Panc1 (cell line): ENCODE measurements at regions not wholly inside any gene's neighbourhood (a gene's known extent, or its start where the extent isn't known, plus 50 kb on each side); places are given as distances from the start of the nearest gene placed in this dataset.

Experiments
- ATAC-seq: fragments of 200-7000 bp; cut with Tn5 transposase; 2 replicates; pipeline ENCODE4 v1.9.1; 2020; ENCODE audit warnings: mild to moderate bottlenecking, moderate library complexity
- BruUV-seq: library from RNA; stranded (reverse); fragments of 400-500 nt; replicated peaks from 2 replicates; lab custom pipeline; 2021; lab: Mats Ljungman, UMichigan
- CTCF ChIA-PET: fragments of 300-600 bp; sonication (Branson Sonifier 250); formaldehyde crosslinking; loops from one replicate; lab custom pipeline; 2022; ENCODE audit warnings: antibody characterized with exemption; lab: Charles Lee
- POLR2A ChIA-PET: fragments of 300-600 bp; sonication (Branson Sonifier 250); formaldehyde crosslinking; loops from one replicate; lab custom pipeline; 2022; ENCODE audit warnings: antibody characterized with exemption; lab: Charles Lee
- DNase-seq: peaks from one replicate; pipeline ENCODE4 v3.0.0-alpha.2; 2010; ENCODE audit warnings: low read depth, low spot score
- H3K27ac ChIP-seq: 2 replicates; pipeline ENCODE4 v1.5.1; 2011; ENCODE audit warnings: mild to moderate bottlenecking, low read length, inconsistent platforms
- H3K27me3 ChIP-seq: fragments of 200-500 bp; sonication (Bioruptor generic); 2 replicates; pipeline ENCODE4 v1.6.0; 2014; ENCODE audit warnings: low read length, inconsistent platforms; ENCODE audit not compliant: control insufficient read depth, insufficient read depth
- H3K36me3 ChIP-seq: fragments of 200-500 bp; sonication (Bioruptor generic); 2 replicates; pipeline ENCODE4 v1.5.1; 2014; ENCODE audit warnings: inconsistent platforms, mild to moderate bottlenecking, low read length, moderate library complexity; ENCODE audit not compliant: control insufficient read depth, insufficient read depth
- H3K4me1 ChIP-seq: 2 replicates; pipeline ENCODE4 v1.5.1; 2011; ENCODE audit warnings: inconsistent platforms, mild to moderate bottlenecking, low read length, moderate library complexity; ENCODE audit not compliant: control insufficient read depth, insufficient read depth
- H3K4me3 ChIP-seq, 2 experiments: 2 replicates each; pipeline ENCODE4 v1.5.1; 2011 to 2012; ENCODE audit warnings: low read depth in 2 of 2, low read length in 2 of 2, mild to moderate bottlenecking in 2 of 2, inconsistent platforms in 1 of 2, moderate library complexity in 1 of 2
- H3K9me3 ChIP-seq: fragments of 200-500 bp; sonication (Bioruptor generic); 2 replicates; pipeline ENCODE4 v1.5.1; 2014; ENCODE audit warnings: low read depth, mild to moderate bottlenecking, inconsistent platforms, low read length, moderate library complexity; ENCODE audit not compliant: control insufficient read depth, insufficient read depth
- CTCF ChIP-seq: fragments of 450-650 bp; IDR thresholded peaks from 2 replicates; pipeline ENCODE4 v1.5.1; 2017; ENCODE audit warnings: mild to moderate bottlenecking
- POLR2AphosphoS5 ChIP-seq: IDR thresholded peaks from 2 replicates; pipeline ENCODE4 v1.6.1; 2012; ENCODE audit warnings: mild to moderate bottlenecking, low read depth, low read length, moderate library complexity
- REST ChIP-seq, 2 experiments: IDR thresholded peaks; 2 replicates each; pipeline ENCODE4 v1.6.1; 2011 to 2012; ENCODE audit warnings: low read depth in 2 of 2, control low read depth in 1 of 2, low read length in 1 of 2, mild to moderate bottlenecking in 1 of 2, moderate library complexity in 1 of 2; ENCODE audit not compliant: insufficient read depth in 1 of 2
- SIN3A ChIP-seq: IDR thresholded peaks from 2 replicates; pipeline ENCODE4 v1.6.1; 2012; ENCODE audit warnings: low read depth, mild to moderate bottlenecking, low read length, moderate library complexity, borderline replicate concordance; ENCODE audit not compliant: insufficient read depth
- TCF7L2 ChIP-seq: IDR thresholded peaks from 2 replicates; pipeline ENCODE4 v1.6.1; 2011; ENCODE audit warnings: mild to moderate bottlenecking, low read depth, low read length, inconsistent platforms
- in situ Hi-C: cut with HindIII; loops from 2 replicates; pipeline ENCODE4 v1.10.0; 2016; ENCODE audit warnings: low sequenced_read_pairs, low pct_unique_long_range_greater_than_20kb
- intact Hi-C: fragments of 100-400 bp; cut with micrococcal nuclease; formaldehyde crosslinking; loops from one replicate; pipeline ENCODE4 v1.10.0; 2022; ENCODE audit not compliant: unreplicated experiment

GRCh38 chr19:28578786-28579505 lies 634.0 kb downstream of the UQCRFS1 start:
- ATAC-seq: no peak

GRCh38 chr19:28578208-28578607 lies 634.7 kb downstream of the UQCRFS1 start:
- BruUV-seq: no TSS peak
- no peak overlapping the region for H3K27ac ChIP-seq
- no peaks in the 10 kb centered on the region for H3K36me3 ChIP-seq
- intact Hi-C loops (no loop called here), in situ Hi-C loops (no loop called here)
- POLR2A ChIA-PET: no interaction called here
- no peaks in the 10 kb centered on the region for H3K9me3 ChIP-seq
- ATAC-seq: no peak
- CTCF ChIA-PET: no interaction called here
- no peak overlapping the region for H3K4me3 ChIP-seq
- DNase-seq: no peak
- TF ChIP-seq REST (IDR thresholded peaks at IDR 0.05; ENCODE audit: insufficient read depth in 1 of 2, low read depth in 2 of 2, low read length in 1 of 2): no peak
- TF ChIP-seq POLR2AphosphoS5: no peak
- TF ChIP-seq SIN3A: no peak
- TF ChIP-seq CTCF: no peak
- no peak for TF ChIP-seq TCF7L2
- H3K4me1 ChIP-seq: no peaks in the 10 kb centered on the region
- no peaks in the 10 kb centered on the region for H3K27me3 ChIP-seq

More at GRCh38 chr19:28578786-28579505, 634.0 kb downstream of the UQCRFS1 start:
- BruUV-seq: no TSS peak
- in situ Hi-C loops (no loop called here), intact Hi-C loops (no loop called here)
- Histone ChIP-seq H3K9me3 (no peaks in the 10 kb centered on the region), H3K4me1 (no peaks in the 10 kb centered on the region), H3K4me3 (no peak overlapping the region), H3K27ac (no peak overlapping the region), H3K27me3 (no peaks in the 10 kb centered on the region), H3K36me3 (no peaks in the 10 kb centered on the region)
- no peak for TF ChIP-seq REST (IDR thresholded peaks at IDR 0.05; ENCODE audit: insufficient read depth in 1 of 2, low read depth in 2 of 2, low read length in 1 of 2)
- no peak for TF ChIP-seq POLR2AphosphoS5
- no peak for TF ChIP-seq TCF7L2
- TF ChIP-seq SIN3A: no peak
- no peak for TF ChIP-seq CTCF
- ChIA-PET CTCF (no interaction called here), POLR2A (no interaction called here)
- DNase-seq: no peak
